A673 (cell line): ENCODE measurements at regions not wholly inside any gene's neighbourhood (a gene's known extent, or its start where the extent isn't known, plus 50 kb on each side); places are given as distances from the start of the nearest gene placed in this dataset.
"Not testable (repeated sequence)": the region's sequence is repeated elsewhere in the genome, so short reads cannot be mapped to it uniquely, and the experiment has no call there.

Source experiments
- BruUV-seq: library from RNA; stranded (reverse); fragments of 400-500 nt; replicated peaks from 2 replicates; lab custom pipeline; 2021; lab: Mats Ljungman, UMichigan
- CTCF ChIA-PET: fragments of 300-600 bp; sonication (Branson Sonifier 250); formaldehyde crosslinking; loops from one replicate; lab custom pipeline; 2022; ENCODE audit warnings: antibody characterized with exemption; lab: Charles Lee
- POLR2A ChIA-PET: fragments of 300-600 bp; sonication (Branson Sonifier 250); formaldehyde crosslinking; loops from one replicate; lab custom pipeline; 2022; ENCODE audit warnings: antibody characterized with exemption; ENCODE audit not compliant: low non-redundant PET; lab: Charles Lee
- DNase-seq: peaks from one replicate; pipeline ENCODE4 v3.0.0-alpha.2; 2015; ENCODE audit warnings: low spot score
- H3K27ac ChIP-seq: fragments of 200-600 bp; sonication (generic); 2 replicates; pipeline ENCODE4 v1.5.1; 2016; ENCODE audit warnings: mixed run types, low read depth, mild to moderate bottlenecking, mixed read lengths, antibody characterized with exemption, low read length; ENCODE audit not compliant: poor library complexity, severe bottlenecking
- H3K27me3 ChIP-seq: fragments of 200-600 bp; sonication (generic); replicated peaks from 2 replicates; pipeline ENCODE4 v1.6.1; 2017; ENCODE audit warnings: mixed run types, low read depth, mild to moderate bottlenecking, mixed read lengths, antibody characterized with exemption, low read length; ENCODE audit not compliant: insufficient read depth, poor library complexity
- H3K36me3 ChIP-seq: fragments of 200-600 bp; sonication (generic); 2 replicates; pipeline ENCODE4 v1.6.1; 2016; ENCODE audit warnings: mixed run types, mild to moderate bottlenecking, mixed read lengths, antibody characterized with exemption, low read length; ENCODE audit not compliant: insufficient read depth, poor library complexity, severe bottlenecking
- H3K4me1 ChIP-seq: fragments of 200-600 bp; sonication (generic); 2 replicates; pipeline ENCODE4 v1.6.1; 2017; ENCODE audit warnings: mixed run types, mild to moderate bottlenecking, mixed read lengths, antibody characterized with exemption, low read length; ENCODE audit not compliant: insufficient read depth, poor library complexity, severe bottlenecking
- H3K4me3 ChIP-seq: fragments of 200-600 bp; sonication (generic); 2 replicates; pipeline ENCODE4 v1.5.1; 2016; ENCODE audit warnings: low read depth, mixed run types, mild to moderate bottlenecking, mixed read lengths, low read length; ENCODE audit not compliant: poor library complexity, severe bottlenecking
- H3K9me3 ChIP-seq: fragments of 200-600 bp; sonication (generic); 2 replicates; pipeline ENCODE4 v1.6.1; 2016; ENCODE audit warnings: mixed run types, low read depth, mild to moderate bottlenecking, mixed read lengths, antibody characterized with exemption, low read length; ENCODE audit not compliant: poor library complexity, severe bottlenecking
- CTCF ChIP-seq: fragments of 300-800, 200-600 bp; sonication (generic); conservative IDR thresholded peaks from 2 replicates; pipeline ENCODE4 v1.5.1; 2017; ENCODE audit warnings: low read depth, mild to moderate bottlenecking, antibody characterized with exemption, low read length, moderate library complexity, mixed read lengths
- EZH2 ChIP-seq: fragments of 200-600 bp; sonication (generic); IDR thresholded peaks from 2 replicates; pipeline ENCODE4 v1.6.1; 2017; ENCODE audit warnings: borderline replicate concordance, low read depth, mild to moderate bottlenecking, mixed read lengths, antibody characterized with exemption, low read length; ENCODE audit not compliant: poor library complexity, severe bottlenecking
- intact Hi-C: fragments of 100-400 bp; cut with micrococcal nuclease; formaldehyde crosslinking; loops from one replicate; pipeline ENCODE4 v1.10.0; 2022; ENCODE audit not compliant: unreplicated experiment

GRCh38 chr3:117054556-117054955, 345.0 kb downstream of the TUSC7 start:
- intact Hi-C loops: no loop called here
- Histone ChIP-seq H3K4me1 (no peaks in the 10 kb centered on the region), H3K9me3 (no peaks in the 10 kb centered on the region), H3K36me3 (no peaks in the 10 kb centered on the region), H3K27me3 (no peaks in the 10 kb centered on the region), H3K4me3 (no peak overlapping the region), H3K27ac (no peak overlapping the region)
- BruUV-seq: no TSS peak
- no peak for DNase-seq
- ChIA-PET POLR2A (no interaction called here), CTCF (no interaction called here)
- TF ChIP-seq EZH2: no peak
- TF ChIP-seq CTCF: no peak

- DNase-seq, H3K9me3 ChIP-seq, H3K4me3 ChIP-seq, POLR2A ChIA-PET, H3K4me1 ChIP-seq, H3K27ac ChIP-seq, H3K27me3 ChIP-seq, BruUV-seq, H3K36me3 ChIP-seq, intact Hi-C loops: not testable (repeated sequence)
- CTCF ChIA-PET: interaction anchor here (0.6 kb wide), 2 partner anchors 160 to 759 kb away, joined by 4 read pairs; no protein-coding TSS in a partner anchor
Observed at GRCh38 chr3:117056946-117057345, 347.4 kb downstream of the TUSC7 start.

- POLR2A ChIA-PET: no interaction called here
- H3K4me1 ChIP-seq: no peaks in the 10 kb centered on the region
- H3K36me3 ChIP-seq: no peaks in the 10 kb centered on the region
- H3K4me3 ChIP-seq: no peak overlapping the region
- H3K9me3 ChIP-seq: no peaks in the 10 kb centered on the region
- BruUV-seq: no TSS peak
- TF ChIP-seq CTCF: peak; percentile 63
- no peak for TF ChIP-seq EZH2
- CTCF ChIA-PET: interaction anchor here (0.9 to 1.3 kb wide), 2 partner anchors 288 to 452 kb away, joined by 3 to 5 read pairs; no protein-coding TSS in a partner anchor
- intact Hi-C loops: loop anchor here (1.0 kb wide), 1 partner anchor 296 kb away; no protein-coding TSS in a partner anchor
- no peak overlapping the region for H3K27ac ChIP-seq
- DNase-seq: peak; percentile 60
- H3K27me3 ChIP-seq: no peaks in the 10 kb centered on the region
Observed at GRCh38 chr3:117059067-117059955, 349.7 kb downstream of the TUSC7 start.
